Ramos (cell line): ENCODE measurements at regions not wholly inside any gene's neighbourhood (a gene's known extent, or its start where the extent isn't known, plus 50 kb on each side); places are given as distances from the start of the nearest gene placed in this dataset.
"Not testable (repeated sequence)": the region's sequence is repeated elsewhere in the genome, so short reads cannot be mapped to it uniquely, and the experiment has no call there.

Source experiments
- in situ Hi-C: fragments of 300-500 bp; cut with MboI; formaldehyde crosslinking; loops from one replicate; pipeline ENCODE4 v1.14.3; 2022; ENCODE audit warnings: low sequenced_read_pairs; ENCODE audit not compliant: unreplicated experiment

- in situ Hi-C loops, result no loop called here
Measured at GRCh38 chr3:193096076-193096475, 144.9 kb upstream of the PLAAT1 start.

DNA sequence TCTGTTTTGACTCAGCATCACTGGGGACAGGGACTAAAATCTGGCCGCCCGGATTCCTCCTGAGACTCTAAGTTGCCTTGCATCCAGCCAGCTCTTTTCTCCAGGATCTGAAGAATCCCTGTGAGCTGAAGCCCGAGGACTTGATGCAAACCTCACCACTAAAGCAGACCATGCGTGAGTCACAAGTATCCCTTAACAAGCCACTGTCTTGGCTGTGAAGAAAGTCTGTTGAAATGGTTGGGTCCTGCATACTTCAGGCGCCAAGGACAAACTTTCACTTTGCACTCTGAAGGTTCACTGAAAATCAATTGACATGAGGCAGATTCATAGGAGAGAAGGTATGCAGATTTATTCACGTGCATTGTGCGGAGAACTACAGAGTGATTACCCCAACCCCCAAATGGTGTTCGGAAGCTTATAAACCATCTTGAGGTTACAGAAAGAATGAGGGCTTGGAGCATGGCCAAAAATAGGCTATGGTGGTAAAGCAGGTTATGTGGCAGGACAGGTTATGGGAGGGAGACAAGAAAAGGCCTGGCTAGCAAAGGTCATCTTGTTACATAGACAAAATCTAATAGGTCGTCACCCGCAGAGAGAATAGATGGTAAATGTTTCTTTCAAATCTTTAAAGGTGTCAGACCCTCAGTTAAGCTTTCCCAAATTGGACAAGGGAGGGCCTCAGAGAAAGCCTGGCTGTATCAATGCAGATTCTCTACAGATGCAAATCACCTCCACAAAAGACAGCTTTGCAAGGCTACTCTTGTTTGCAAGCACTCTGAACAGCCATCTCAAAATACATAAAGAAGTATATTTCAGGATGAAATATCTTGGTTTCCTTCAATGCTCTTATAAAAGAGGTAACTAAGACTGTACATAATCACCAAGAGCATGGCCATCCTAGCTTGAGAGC is 126.3 kb upstream of the PLAAT1 start:
- in situ Hi-C loops, result no loop called here

GRCh38 chr3:193116871-193117270 is 124.2 kb upstream of the PLAAT1 start:
- in situ Hi-C loops, result no loop called here

DNA sequence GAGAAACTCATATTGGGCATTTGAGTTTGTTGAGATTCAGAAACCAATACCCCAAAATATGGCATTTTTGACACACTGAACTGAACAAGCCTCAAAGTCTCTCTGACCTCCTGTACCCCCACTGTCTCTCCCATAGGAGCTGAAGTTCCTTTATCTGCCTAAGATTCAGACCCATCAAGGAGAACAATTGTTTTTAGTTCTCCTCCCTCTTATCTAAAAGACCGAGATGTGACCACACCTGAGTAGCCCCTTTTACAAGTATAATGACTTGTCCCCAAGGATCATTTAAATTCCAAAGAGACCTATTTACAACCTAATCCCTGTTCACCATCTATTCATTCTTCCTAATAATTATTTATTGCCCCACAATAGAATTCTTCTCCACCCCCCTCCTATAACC is 122.1 kb upstream of the PLAAT1 start:
- in situ Hi-C loops, result no loop called here

DNA sequence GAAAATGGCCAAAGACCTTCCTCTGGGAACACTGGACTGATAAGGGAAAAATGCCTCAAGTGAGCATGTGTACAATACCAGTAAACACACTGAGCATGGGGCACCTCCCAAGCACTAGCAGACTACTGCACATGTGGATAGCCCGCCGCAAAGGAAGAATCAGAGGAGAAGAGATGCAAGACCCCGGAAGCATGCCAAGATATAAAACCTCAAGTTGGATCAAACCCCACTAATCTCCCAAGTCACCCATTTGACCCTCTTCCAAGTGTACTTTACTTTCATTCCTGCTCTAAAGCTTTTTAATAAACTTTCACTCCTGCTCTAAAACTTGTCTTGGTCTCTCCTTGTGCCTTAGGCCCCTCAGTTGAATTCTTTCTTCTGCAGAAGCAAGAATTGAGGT is 121.1 kb upstream of the PLAAT1 start:
- in situ Hi-C loops, result no loop called here

DNA sequence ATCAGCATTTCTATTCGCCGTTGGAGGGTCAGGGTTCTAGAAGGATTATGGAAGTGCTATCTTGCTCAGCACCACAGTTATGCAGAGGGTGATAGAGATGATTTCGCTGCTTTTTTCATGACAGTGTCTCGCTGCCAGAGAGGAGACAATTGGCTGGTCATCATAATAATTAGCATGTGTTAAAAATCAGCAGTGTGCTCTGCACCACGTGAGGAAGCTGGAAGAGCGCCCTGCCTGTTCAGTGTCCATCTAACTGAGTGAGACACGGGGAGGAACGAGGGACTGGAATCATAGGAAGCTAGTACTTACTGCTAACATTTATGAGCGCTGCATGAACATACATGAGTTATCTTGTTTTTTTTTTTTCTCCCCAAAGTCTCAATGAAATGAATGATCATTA is 116.2 kb upstream of the PLAAT1 start:
- in situ Hi-C loops, result no loop called here

GRCh38 chr3:193129607-193130006 is 111.4 kb upstream of the PLAAT1 start:
- in situ Hi-C loops, result no loop called here

DNA sequence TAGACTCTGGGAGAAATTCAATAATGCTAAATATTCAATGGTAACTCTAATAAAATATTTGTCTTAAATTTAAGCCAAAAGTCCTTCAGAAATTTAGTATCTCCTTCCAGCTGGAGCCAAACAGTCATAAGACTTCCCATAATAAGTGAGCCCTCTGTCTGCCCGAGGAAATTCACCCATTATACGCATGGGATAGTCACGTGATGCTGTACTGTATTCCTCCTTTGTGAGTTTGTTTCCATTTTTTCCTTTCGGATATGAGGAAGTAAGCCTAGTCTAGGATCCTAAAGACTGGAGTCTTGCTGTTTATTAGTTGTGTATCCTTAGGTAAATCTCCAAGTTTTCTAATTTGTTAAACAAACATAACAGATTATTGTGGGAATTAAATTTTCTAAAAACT is 110.4 kb upstream of the PLAAT1 start:
- in situ Hi-C loops, result no loop called here

GRCh38 chr3:193132241-193132640 is 108.8 kb upstream of the PLAAT1 start:
- in situ Hi-C loops, result no loop called here

DNA sequence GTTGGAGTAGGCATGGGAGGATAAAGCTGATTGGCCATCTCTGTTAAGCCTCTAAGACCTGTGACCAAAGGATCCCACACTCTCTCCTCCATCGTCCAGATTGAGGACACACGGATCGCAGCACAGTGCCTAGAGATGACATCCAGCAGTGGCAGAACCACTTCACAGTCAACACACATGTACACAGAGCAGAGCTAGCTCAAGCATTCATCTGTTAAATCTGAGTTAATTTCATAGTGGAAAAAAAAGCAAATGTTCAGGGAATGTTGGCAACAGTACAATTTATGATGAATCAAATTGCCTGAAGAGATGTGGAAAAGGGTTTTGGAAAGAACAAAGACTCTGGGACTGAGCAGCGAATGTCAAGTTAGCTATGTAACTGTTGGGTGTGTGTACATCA is 108.1 kb upstream of the PLAAT1 start:
- in situ Hi-C loops, result no loop called here

DNA sequence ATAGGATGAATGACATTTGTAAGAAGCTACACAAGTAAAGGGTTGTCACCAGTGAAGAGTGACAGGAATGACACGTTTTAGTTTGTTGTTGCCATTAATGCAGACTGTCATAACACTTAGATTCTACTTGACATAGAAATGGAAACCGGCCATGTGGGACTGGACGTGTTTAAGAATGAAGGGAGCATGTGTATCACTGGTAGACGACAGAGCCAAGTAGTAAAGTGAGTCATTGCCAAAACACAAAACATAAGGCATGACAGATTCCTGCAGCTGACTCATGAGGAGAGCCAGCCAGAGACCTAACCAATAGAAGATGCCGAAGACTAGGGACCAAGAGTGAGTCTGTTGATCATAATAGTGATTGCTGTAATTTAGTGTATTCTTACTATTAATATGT is 106.2 kb upstream of the PLAAT1 start:
- in situ Hi-C loops, result no loop called here

DNA sequence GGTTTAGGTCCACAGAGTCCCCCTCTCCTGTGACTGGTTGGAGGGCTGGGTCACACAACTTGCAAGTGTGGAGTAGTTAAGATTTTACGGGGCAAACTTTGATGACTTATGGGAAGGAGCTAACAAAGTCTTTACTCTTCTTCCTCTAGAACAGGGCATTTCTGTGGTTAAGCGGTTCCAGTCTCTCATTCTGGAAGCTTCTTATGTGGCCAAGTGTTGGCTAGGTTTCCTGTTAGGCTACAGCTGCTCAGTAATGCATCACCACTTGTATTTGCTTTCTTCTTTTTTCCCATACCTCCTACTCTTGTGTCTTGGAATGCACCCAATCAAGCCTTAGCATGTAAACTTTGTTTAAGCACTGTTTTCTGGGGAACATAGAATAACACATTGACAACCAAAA is 100.6 kb upstream of the PLAAT1 start:
- in situ Hi-C loops, result no loop called here

DNA sequence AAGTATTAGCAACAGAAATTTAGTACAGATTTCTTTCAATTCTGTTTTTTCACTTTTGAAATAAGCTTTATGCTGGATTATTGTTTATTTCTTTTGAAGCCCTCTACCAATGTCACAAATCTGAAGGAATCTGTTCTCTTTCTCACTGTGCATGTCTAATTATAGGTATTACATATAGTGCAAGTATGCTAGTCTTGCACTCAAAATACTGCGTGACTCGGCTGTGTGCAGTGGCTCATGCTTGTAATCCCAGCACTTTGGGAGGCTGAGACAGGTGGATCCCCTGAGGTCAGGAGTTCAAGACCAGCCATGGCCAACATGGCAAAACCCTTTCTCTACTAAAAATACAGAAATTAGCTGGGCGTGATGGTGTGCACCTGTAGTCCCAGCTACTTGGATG is 95.8 kb upstream of the PLAAT1 start:
- in situ Hi-C loops, result no loop called here

- in situ Hi-C loops, result no loop called here
Measured at GRCh38 chr3:193148688-193149473, 92.1 kb upstream of the PLAAT1 start.

DNA sequence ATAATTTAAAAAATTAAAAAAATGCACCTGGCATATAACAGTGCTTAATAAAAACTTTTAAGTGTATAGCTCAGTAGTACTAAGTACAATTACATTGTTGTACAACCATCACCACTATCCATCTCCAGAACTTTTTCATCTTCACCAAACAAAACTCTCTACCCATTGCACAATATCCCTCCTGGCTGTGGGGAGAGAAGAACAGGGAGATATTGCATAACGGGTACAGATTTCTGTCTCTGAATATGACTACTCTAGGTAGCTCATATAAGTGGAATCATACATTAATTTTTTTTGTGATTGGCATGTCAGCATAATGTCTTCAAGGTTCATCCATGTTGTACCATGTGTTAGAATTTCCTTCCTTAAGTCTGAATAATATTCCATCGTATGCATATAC is 91.0 kb upstream of the PLAAT1 start:
- in situ Hi-C loops, result no loop called here

- in situ Hi-C loops, result not testable (repeated sequence)
Measured at GRCh38 chr3:193155044-193155781, 85.8 kb upstream of the PLAAT1 start.

- in situ Hi-C loops, result no loop called here
Measured at GRCh38 chr3:193157051-193157450, 84.0 kb upstream of the PLAAT1 start.

DNA sequence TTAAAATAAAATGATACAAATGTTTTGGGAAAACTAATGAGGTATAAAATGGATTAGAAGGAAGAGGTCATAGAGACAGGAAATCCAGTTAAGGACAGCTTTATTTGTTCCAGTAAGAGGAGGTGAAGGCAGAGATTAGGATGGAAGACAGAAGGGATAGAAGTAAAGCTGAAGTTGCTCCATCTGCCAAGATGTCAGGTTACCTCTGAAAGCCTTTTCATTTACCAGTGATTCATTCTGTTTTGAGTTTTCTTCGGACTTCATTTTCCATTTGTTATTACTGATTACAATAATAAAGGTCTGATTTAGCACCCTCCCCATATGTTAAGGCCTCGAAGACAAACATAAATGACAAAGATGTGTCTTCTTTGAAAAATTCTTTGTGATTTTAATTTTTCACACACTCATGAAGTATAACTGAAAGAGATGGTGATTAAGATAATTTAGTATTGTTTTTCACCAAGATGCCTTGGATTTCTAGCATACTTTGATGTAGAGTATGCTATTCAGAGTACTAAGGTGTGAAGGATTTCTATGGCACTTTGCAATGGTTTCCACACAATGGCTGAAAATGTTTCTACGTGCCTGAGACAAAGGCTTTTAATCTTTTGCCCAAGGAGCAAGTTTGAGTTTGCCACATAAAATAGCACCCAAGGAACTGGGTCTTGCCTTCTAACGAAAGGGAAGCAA is 75.4 kb upstream of the PLAAT1 start:
- in situ Hi-C loops, result no loop called here

DNA sequence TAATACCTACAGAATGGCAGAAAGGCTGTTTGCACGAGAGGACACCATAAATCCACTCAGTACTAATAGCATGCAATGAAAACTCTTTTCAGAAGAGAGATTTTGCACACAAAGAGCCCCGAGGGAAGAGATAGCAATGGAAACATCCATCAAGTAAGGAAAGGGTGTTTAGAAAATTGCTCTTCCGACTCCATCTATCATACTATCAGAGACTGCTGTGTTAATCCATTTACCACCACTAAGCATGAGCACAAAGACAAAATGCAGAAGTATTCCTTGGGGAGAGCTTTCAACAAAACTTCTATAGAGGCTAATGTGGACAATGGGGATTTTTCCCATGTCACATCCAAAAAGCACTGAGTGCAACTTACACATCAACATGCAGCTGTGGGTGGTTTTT is 72.1 kb upstream of the PLAAT1 start:
- in situ Hi-C loops, result no loop called here

DNA sequence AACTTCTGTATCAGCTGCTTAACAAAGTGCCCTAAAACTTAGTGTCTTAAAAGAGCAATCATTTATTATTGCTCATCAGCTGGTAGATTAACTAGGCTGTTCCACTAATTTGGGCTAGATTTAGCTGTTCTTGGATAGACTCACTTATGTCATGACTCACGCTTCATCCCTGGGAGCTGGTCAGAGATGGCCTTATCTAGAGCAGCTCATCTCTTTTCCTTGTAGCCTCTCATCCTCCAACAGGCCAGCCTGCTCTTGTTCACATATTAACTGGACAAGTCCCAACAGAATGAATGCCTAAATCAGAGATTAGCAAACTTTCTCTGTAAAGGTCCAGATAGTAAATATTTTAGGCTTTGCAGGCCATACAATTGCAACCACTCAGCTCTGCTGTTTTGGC is 66.9 kb upstream of the PLAAT1 start:
- in situ Hi-C loops, result no loop called here
